HUES64 (cell line): ENCODE measurements at regions not wholly inside any gene's neighbourhood (a gene's known extent, or its start where the extent isn't known, plus 50 kb on each side); places are given as distances from the start of the nearest gene placed in this dataset.

ENCODE experiments used
- H3K27ac ChIP-seq: 2 replicates; pipeline ENCODE4 v1.7.0; 2013; ENCODE audit warnings: low read depth, low read length, inconsistent platforms
- H3K27me3 ChIP-seq: 2 replicates; pipeline ENCODE4 v1.6.1; 2013; ENCODE audit warnings: mild to moderate bottlenecking, low read length; ENCODE audit not compliant: insufficient read depth
- H3K36me3 ChIP-seq: 2 replicates; pipeline ENCODE4 v1.6.1; 2013; ENCODE audit warnings: mild to moderate bottlenecking, low read length; ENCODE audit not compliant: insufficient read depth
- H3K4me1 ChIP-seq: 2 replicates; pipeline ENCODE4 v1.6.1; 2013; ENCODE audit warnings: mild to moderate bottlenecking, low read length, moderate library complexity; ENCODE audit not compliant: insufficient read depth
- H3K4me3 ChIP-seq: 2 replicates; pipeline ENCODE4 v1.5.1; 2013; ENCODE audit warnings: mild to moderate bottlenecking, low read length, moderate library complexity
- H3K9ac ChIP-seq: 2 replicates; pipeline ENCODE4 v1.6.1; 2013; ENCODE audit warnings: mild to moderate bottlenecking, low read depth, low read length
- H3K9me3 ChIP-seq: 2 replicates; pipeline ENCODE4 v1.6.1; 2013; ENCODE audit warnings: low read depth, low read length; ENCODE audit not compliant: insufficient read depth
- WGBS: fragments of 150-250, 120-280 bp; methylation state at CpG from one replicate; pipeline ENCODE4 v1.1.7; 2013; ENCODE audit warnings: missing lambda C conversion rate; 5-methylcytosine and 5-hydroxymethylcytosine counted together

DNA sequence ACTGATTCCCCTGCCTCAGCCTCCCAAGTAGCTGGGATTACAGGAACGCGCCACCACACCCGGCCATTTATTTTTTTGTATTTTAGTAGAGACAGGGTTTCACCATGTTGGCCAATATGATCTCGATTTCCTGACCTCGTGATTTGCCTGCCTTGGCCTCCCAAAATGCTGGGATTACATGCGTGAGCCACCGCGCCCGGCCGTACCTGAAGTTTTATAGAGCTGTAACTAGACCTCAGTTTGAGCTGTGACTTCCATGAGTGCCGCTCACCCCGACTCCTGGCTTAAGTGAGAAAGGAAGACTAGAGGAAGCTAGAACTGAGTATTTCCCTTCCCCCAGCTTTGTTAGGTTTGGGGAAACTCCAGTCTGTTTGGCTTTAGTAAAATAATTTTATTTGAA is 1283.1 kb downstream of the KCNT2 start:
- no peaks in the 10 kb centered on the region for H3K36me3 ChIP-seq
- 97% methylated on average over 12 of the region's 12 CpGs for WGBS
- no peak overlapping the region for H3K9ac ChIP-seq
- H3K27ac ChIP-seq = no peak overlapping the region
- no peak overlapping the region for H3K4me3 ChIP-seq
- no peaks in the 10 kb centered on the region for H3K9me3 ChIP-seq
- no peaks in the 10 kb centered on the region; the same call in 1 of the 2 replicates for H3K4me1 ChIP-seq
- H3K27me3 ChIP-seq = no peaks in the 10 kb centered on the region

DNA sequence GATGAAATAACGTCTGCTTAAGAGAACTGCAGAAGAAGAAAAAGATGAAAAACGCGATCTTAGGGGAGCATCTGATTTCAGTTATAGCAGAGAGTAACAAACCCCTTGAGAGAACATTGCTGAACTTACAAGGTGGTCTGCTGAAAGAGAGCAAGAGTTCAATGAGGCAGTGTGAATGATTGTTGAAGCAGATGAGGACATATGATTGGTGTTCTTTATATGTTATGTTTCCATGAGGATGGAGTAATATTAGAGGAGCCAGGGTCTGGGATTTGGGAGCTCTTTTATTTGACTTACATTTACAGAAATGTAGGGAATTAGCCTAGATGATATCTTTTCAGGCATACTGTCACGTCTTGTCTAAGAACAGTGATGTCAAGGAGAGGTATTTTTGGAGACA is 1302.0 kb downstream of the KCNT2 start:
- Histone ChIP-seq H3K9me3 (no peaks in the 10 kb centered on the region), H3K9ac (no peak overlapping the region), H3K27me3 (no peaks in the 10 kb centered on the region), H3K36me3 (no peaks in the 10 kb centered on the region), H3K27ac (no peak overlapping the region), H3K4me3 (no peak overlapping the region), H3K4me1 (no peaks in the 10 kb centered on the region)
- WGBS = 90% methylated on average over 4 of the region's 4 CpGs

DNA sequence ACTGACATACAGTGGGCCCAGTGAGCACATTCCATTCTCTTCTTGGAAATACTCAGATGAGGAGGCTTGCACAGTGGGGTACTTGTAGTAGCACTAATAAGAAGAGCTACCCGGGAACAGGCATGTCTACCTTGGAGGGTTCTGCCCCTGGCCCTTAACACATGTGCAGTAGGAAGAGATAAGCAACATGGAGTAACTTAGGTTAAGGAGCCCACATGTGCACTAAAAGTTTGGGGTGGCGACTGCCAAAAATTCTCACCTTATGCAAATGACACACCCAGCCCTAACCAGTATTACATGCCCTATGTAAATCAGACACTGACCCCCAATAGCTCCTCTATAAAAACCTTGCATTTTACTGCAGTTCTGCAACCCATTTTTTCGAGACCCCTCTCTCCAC is 1313.3 kb downstream of the KCNT2 start:
- Histone ChIP-seq H3K9me3 (no peaks in the 10 kb centered on the region), H3K27ac (no peak overlapping the region), H3K27me3 (no peaks in the 10 kb centered on the region), H3K36me3 (no peaks in the 10 kb centered on the region), H3K4me1 (no peaks in the 10 kb centered on the region; the same call in 1 of the 2 replicates), H3K9ac (no peak overlapping the region), H3K4me3 (no peak overlapping the region)
- WGBS = 95% methylated on average over 3 of the region's 3 CpGs

DNA sequence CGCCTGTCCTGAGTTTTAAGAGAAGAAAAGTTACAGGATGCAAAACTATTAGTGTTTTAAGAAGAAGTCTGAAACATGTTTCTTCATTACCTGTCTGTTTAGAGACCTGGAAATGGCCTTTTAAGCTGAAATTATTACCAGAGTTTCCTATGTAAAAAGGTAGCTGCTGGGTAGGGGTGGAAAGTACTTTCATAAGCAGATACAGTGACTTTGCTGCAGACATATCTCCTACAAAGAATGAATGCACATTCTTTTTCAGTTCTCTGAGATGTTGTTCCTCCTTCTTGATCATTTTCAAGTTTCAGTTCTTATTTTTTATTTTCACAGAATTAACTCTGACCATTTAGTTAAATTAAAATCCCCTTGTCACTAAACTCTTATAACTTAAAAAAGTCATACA is 1329.6 kb downstream of the KCNT2 start:
- H3K27ac ChIP-seq = no peak overlapping the region
- no peak overlapping the region for H3K9ac ChIP-seq
- H3K36me3 ChIP-seq = no peaks in the 10 kb centered on the region
- no peaks in the 10 kb centered on the region for H3K9me3 ChIP-seq
- H3K4me3 ChIP-seq = no peak overlapping the region
- no peaks in the 10 kb centered on the region for H3K27me3 ChIP-seq
- H3K4me1 ChIP-seq = no peaks in the 10 kb centered on the region
- WGBS = 74% methylated on average over 1 of the region's 1 CpG

DNA sequence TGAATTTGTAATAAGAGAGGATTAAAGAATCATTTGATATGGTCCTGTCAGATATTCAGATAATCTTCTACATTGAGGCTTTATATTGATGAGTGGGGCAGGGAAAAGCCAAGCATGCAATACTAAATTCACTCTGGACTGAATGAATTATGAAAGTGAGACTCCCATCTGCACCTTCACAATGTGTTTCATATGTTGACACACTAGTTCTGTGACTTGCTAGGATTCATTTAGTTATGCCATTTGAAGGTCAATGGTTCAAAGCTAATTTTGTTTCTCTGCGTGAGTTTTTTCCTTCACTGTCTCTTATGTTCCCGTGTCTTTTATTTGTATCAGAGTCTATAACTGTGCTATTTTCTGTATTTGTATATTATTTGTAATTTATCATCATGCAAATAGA is 1332.5 kb downstream of the KCNT2 start:
- H3K9ac ChIP-seq = no peak overlapping the region
- no peaks in the 10 kb centered on the region for H3K27me3 ChIP-seq
- no peaks in the 10 kb centered on the region for H3K9me3 ChIP-seq
- H3K27ac ChIP-seq = no peak overlapping the region
- no peak overlapping the region for H3K4me3 ChIP-seq
- WGBS = 100% methylated on average over 1 of the region's 2 CpGs
- H3K36me3 ChIP-seq = no peaks in the 10 kb centered on the region
- no peaks in the 10 kb centered on the region for H3K4me1 ChIP-seq

DNA sequence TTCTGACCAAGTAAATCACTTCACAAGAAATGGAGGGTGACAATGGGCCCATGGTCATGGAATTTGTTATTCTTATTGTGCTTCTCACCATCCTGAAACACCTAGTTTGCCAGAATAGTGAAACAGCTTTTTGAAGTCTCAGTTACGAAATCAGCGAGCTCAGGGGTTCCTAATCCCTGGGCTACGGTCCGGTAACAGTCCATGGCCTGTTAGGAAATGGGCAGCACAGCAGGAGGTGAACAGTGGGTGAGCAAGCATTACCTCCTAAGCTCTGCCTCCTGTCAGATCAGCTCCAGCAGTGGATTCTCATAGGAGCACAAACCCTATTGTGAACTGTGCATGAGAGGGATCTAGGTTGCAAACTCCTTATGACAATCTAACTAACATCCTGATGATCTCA is 1356.3 kb downstream of the KCNT2 start:
- no peak overlapping the region for H3K4me3 ChIP-seq
- H3K36me3 ChIP-seq = no peaks in the 10 kb centered on the region
- no peaks in the 10 kb centered on the region for H3K27me3 ChIP-seq
- no peak overlapping the region for H3K9ac ChIP-seq
- no peaks in the 10 kb centered on the region for H3K4me1 ChIP-seq
- H3K9me3 ChIP-seq = no peaks in the 10 kb centered on the region
- no peak overlapping the region for H3K27ac ChIP-seq
- 86% methylated on average over 4 of the region's 4 CpGs for WGBS

DNA sequence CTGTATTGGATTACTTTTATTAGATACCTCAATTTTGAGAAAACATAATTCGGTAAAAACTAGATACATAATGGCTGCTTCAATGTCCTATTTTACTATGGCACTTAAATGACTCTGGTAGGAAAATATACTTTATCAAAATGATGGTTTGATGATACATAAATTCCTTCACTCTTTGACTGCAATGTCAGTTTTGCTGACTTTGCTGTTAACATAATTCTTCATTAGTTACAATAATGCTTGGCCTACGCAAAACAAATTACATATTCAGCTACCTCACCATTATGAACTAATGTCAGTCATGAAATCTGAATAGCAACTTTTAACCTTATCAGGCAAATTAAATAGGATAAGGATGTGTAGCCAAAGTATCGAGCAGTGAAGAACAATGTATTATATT is 1364.7 kb downstream of the KCNT2 start:
- no peak overlapping the region for H3K27ac ChIP-seq
- H3K9ac ChIP-seq = no peak overlapping the region
- WGBS = 98% methylated on average over 2 of the region's 3 CpGs
- no peak overlapping the region for H3K4me3 ChIP-seq
- H3K9me3 ChIP-seq = peaks cover under 1% of the 10 kb centered on the region; the same call in 1 of the 2 replicates
- no peaks in the 10 kb centered on the region for H3K4me1 ChIP-seq
- no peaks in the 10 kb centered on the region for H3K36me3 ChIP-seq
- H3K27me3 ChIP-seq = no peaks in the 10 kb centered on the region

DNA sequence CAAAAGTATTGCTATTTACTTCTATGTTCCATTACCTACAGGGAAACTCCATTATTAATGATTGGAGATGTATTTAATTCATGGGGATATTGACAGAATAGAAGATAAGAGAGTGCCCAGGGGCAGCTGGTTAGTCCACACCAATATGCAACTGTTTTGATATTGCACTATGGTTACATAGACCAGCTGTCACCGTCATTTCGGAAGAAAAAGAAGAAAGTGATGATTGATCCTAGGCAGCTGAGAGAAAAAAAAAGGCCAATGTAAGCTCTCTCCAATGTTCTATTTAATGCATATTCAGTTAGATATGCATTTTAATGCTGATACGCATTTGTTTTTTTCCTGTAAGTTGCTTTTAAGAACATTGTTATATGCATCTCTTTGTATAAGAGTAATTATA is 1367.2 kb downstream of the KCNT2 start:
- H3K36me3 ChIP-seq = no peaks in the 10 kb centered on the region
- no peak overlapping the region for H3K9ac ChIP-seq
- no peaks in the 10 kb centered on the region for H3K27me3 ChIP-seq
- H3K9me3 ChIP-seq = peaks cover 12% of the 10 kb centered on the region
- 98% methylated on average over 3 of the region's 3 CpGs for WGBS
- no peaks in the 10 kb centered on the region for H3K4me1 ChIP-seq
- no peak overlapping the region for H3K4me3 ChIP-seq
- H3K27ac ChIP-seq = no peak overlapping the region

DNA sequence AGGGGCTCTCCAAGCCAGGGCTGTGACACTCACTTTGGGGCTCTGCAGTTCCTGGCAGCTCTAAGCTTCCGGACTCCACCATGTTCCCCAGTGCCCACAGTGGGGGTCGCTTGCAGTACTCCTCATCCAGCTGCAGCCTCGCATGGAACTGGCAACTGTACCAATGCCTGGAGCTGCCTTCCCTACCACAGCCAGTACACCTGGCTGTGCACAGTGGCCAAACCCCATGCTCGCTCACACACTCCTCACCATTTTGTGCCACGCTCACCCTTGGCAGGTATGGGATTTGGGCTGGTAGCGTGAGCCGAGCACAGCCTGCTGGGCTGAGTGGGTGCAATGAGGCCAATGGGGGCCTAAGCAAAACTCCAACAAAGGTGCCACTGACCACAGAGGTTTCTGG is 1369.9 kb downstream of the KCNT2 start:
- 95% methylated on average over 7 of the region's 7 CpGs for WGBS
- Histone ChIP-seq H3K27me3 (no peaks in the 10 kb centered on the region), H3K27ac (no peak overlapping the region), H3K4me1 (no peaks in the 10 kb centered on the region), H3K4me3 (no peak overlapping the region), H3K36me3 (no peaks in the 10 kb centered on the region), H3K9ac (no peak overlapping the region), H3K9me3 (peaks cover 12% of the 10 kb centered on the region)

DNA sequence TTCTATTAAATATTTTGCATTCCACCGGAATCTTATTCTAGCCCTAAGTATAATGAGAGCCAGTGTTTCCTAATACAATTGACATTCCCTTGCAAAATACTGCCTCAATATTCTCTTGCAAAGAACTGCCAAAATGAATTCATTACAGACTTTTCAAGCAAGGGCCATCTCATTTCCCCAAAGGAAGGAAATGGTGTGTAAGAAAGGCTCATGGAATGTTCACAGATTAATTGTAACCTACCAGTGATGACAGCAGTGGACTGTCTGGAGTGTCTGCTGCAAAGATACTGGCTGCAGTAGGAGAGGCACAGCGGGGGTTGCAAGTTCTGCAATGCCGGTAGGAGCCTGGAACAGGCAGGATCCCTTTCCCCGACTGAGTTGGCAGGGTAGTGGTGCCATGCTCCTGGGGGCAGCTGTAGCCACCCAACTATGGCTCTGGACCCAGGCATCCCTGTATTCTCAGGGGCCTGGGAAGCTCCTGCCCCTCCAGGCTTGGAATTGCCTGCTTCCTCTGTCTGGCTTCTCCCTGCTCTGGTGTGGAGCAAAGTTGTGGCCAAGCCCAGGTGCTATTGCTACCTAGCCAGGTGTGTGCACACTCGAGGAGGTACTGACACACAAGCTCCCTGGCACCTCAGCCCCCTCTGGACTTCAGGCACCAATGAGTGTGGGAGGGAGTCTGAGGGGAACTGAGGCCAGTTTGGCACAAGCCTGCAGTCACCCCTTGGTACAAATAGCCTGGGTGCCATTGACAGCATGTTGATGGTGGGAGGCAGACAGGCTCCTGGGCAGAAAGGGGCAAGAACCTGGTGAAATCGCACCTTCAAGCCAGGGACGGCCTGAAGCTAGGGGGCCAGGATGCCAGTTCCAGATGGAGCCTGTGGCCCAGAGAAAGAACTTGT is 1371.0 kb downstream of the KCNT2 start:
- H3K9ac ChIP-seq = no peak overlapping the region
- H3K4me3 ChIP-seq = no peak overlapping the region
- no peak overlapping the region for H3K27ac ChIP-seq
- H3K27me3 ChIP-seq = no peaks in the 10 kb centered on the region
- no peaks in the 10 kb centered on the region for H3K36me3 ChIP-seq
- peaks cover 12% of the 10 kb centered on the region for H3K9me3 ChIP-seq
- no peaks in the 10 kb centered on the region for H3K4me1 ChIP-seq
- WGBS = 96% methylated on average over 7 of the region's 7 CpGs

DNA sequence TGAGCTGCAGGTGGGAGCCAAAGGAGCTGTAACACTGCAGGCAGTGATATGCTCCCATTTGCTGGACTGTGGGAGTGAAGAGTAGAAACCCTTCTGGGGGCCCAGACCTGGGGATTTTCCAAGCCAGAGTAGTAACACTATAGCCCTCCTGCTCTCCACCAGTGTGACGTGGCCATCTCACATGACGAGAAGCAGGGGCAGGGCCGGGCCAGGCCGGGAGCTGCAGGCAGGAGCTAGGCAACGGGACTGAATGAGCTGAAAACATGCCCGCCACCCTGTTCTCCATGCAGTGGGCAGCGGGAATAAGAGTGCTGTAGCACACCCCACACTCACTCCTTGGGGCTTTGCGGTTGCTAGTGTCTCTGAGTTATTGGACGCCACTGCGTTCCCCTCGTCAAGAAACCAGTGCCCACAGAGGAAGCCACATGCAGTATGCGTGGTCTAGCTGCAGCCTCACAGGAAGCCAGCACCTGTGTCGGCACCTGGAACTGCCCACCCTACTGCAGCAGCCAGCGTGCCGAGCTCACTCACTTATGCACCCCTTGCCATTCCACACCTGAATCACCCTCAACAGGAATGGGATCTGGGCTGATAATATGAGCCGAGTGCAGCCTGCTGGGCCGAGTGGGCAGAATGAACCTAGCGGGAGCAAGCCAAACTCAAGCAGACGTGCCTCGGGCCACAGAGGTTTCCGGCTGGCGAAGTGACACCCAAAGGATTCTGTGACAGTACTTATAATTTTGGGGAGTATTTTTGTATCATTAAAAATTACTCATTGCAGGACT is 1389.6 kb downstream of the KCNT2 start:
- Histone ChIP-seq H3K9me3 (peaks cover 7% of the 10 kb centered on the region), H3K27ac (no peak overlapping the region), H3K36me3 (no peaks in the 10 kb centered on the region), H3K4me1 (no peaks in the 10 kb centered on the region), H3K27me3 (no peaks in the 10 kb centered on the region), H3K4me3 (no peak overlapping the region), H3K9ac (no peak overlapping the region)
- 97% methylated on average over 22 of the region's 22 CpGs for WGBS
